Urothelium cell line (cell line): ENCODE measurements at regions not wholly inside any gene's neighbourhood (a gene's known extent, or its start where the extent isn't known, plus 50 kb on each side); places are given as distances from the start of the nearest gene placed in this dataset.
A peak's percentile ranks its signal among the peaks of the same experiment; 100 is the strongest.
"Not testable (repeated sequence)": the region's sequence is repeated elsewhere in the genome, so short reads cannot be mapped to it uniquely, and the experiment has no call there.

Experiments
- DNase-seq: peaks from one replicate; pipeline ENCODE4 v3.0.0; 2011; ENCODE audit warnings: low spot score, mixed read lengths
- FAIRE-seq: peaks from 2 replicates; lab custom pipeline; 2011; peaks lifted over from hg19 to GRCh38; lab: Jason Lieb, UNC

GRCh38 chr2:57465067-57465466 is 581.5 kb upstream of the VRK2 start:
- FAIRE-seq (peak; percentile 35), DNase-seq (peak; percentile 18)

- DNase-seq (no peak), FAIRE-seq (no peak)
Observed at GRCh38 chr2:57465967-57466366, 580.6 kb upstream of the VRK2 start.

GRCh38 chr2:57475391-57475790 is 571.2 kb upstream of the VRK2 start:
- no peak for FAIRE-seq
- no peak for DNase-seq

- peak; percentile 12 for DNase-seq
Observed at GRCh38 chr2:57479981-57480380, 566.6 kb upstream of the VRK2 start.

GRCh38 chr2:57488061-57488460 is 558.5 kb upstream of the VRK2 start:
- FAIRE-seq = no peak
- no peak for DNase-seq

More at GRCh38 chr2:57479981-57480380, 566.6 kb upstream of the VRK2 start:
- no peak for FAIRE-seq

- FAIRE-seq (no peak), DNase-seq (no peak)
Observed at GRCh38 chr2:57490741-57491140, 555.9 kb upstream of the VRK2 start.

- no peak for DNase-seq
- peak; percentile 72 for FAIRE-seq
Observed at GRCh38 chr2:57491213-57491612, 555.4 kb upstream of the VRK2 start.

- not testable (repeated sequence) for DNase-seq, FAIRE-seq
Observed at GRCh38 chr2:57493966-57494365, 552.6 kb upstream of the VRK2 start.

GRCh38 chr2:57497489-57498096 is 549.0 kb upstream of the VRK2 start:
- peak; percentile 63 for DNase-seq
- no peak for FAIRE-seq

GRCh38 chr2:57504787-57505186 is 541.8 kb upstream of the VRK2 start:
- DNase-seq (no peak), FAIRE-seq (no peak)

GRCh38 chr2:57509189-57509588 is 537.4 kb upstream of the VRK2 start:
- DNase-seq = no peak
- FAIRE-seq = no peak

- DNase-seq (no peak), FAIRE-seq (no peak)
Observed at GRCh38 chr2:57510704-57511103, 535.9 kb upstream of the VRK2 start.

GRCh38 chr2:57515366-57515765 is 531.2 kb upstream of the VRK2 start:
- DNase-seq (no peak), FAIRE-seq (no peak)

- peak; percentile 50 for FAIRE-seq
- DNase-seq = peak; percentile 44
Observed at GRCh38 chr2:57516698-57517340, 529.8 kb upstream of the VRK2 start.

GRCh38 chr2:57523304-57523703 is 523.3 kb upstream of the VRK2 start:
- no peak for DNase-seq
- FAIRE-seq = no peak

GRCh38 chr2:57527685-57528084 is 518.9 kb upstream of the VRK2 start:
- no peak for DNase-seq
- FAIRE-seq = no peak

- DNase-seq = no peak
- FAIRE-seq = no peak
Observed at GRCh38 chr2:57528499-57528898, 518.1 kb upstream of the VRK2 start.

GRCh38 chr2:57534358-57534757 is 512.2 kb upstream of the VRK2 start:
- no peak for DNase-seq
- FAIRE-seq = no peak

GRCh38 chr2:57536535-57537231 is 509.9 kb upstream of the VRK2 start:
- DNase-seq = no peak
- no peak for FAIRE-seq

- FAIRE-seq (no peak), DNase-seq (no peak)
Observed at GRCh38 chr2:57539761-57540160, 506.8 kb upstream of the VRK2 start.

GRCh38 chr2:57542081-57542480 is 504.5 kb upstream of the VRK2 start:
- FAIRE-seq (no peak), DNase-seq (no peak)

- DNase-seq = no peak
- no peak for FAIRE-seq
Observed at GRCh38 chr2:57543211-57543610, 503.4 kb upstream of the VRK2 start.
